ENCODE measurements at regions not wholly inside any gene's neighbourhood (a gene's known extent, or its start where the extent isn't known, plus 50 kb on each side); places are given as distances from the start of the nearest gene placed in this dataset.

- H3K27me3 Mint-ChIP-seq (ENCODE audit: low read depth): peaks cover 3% of the 10 kb centered on the region
- H3K27ac Mint-ChIP-seq (ENCODE audit: unreplicated experiment): no peak overlapping the region
- no peak for TF ChIP-seq CTCF (conservative IDR thresholded peaks at IDR 0.05)
- H3K4me1 Mint-ChIP-seq: peaks cover 21% of the 10 kb centered on the region
- H3K36me3 Mint-ChIP-seq (ENCODE audit: low read depth): no peaks in the 10 kb centered on the region
- H3K9me3 Mint-ChIP-seq: no peaks in the 10 kb centered on the region
- no peak overlapping the region for H3K4me3 Mint-ChIP-seq
- no peak for DNase-seq (ENCODE audit: low read depth, low spot score)
These were observed 528.1 kb downstream of the CDH26 start for GRCh38 chr20:60486315-60486714.

- Mint-ChIP-seq H3K27ac (ENCODE audit: unreplicated experiment) (no peak overlapping the region), H3K4me3 (no peak overlapping the region), H3K27me3 (ENCODE audit: low read depth) (peaks cover 3% of the 10 kb centered on the region), H3K9me3 (no peaks in the 10 kb centered on the region), H3K4me1 (peaks cover 24% of the 10 kb centered on the region), H3K36me3 (ENCODE audit: low read depth) (no peaks in the 10 kb centered on the region)
- no peak for DNase-seq (ENCODE audit: low read depth, low spot score)
- TF ChIP-seq CTCF (conservative IDR thresholded peaks at IDR 0.05): no peak
These were observed 528.7 kb downstream of the CDH26 start for GRCh38 chr20:60486937-60487336.

- Mint-ChIP-seq H3K4me1 (peaks cover 22% of the 10 kb centered on the region), H3K4me3 (no peak overlapping the region), H3K36me3 (ENCODE audit: low read depth) (no peaks in the 10 kb centered on the region), H3K27ac (ENCODE audit: unreplicated experiment) (no peak overlapping the region), H3K9me3 (no peaks in the 10 kb centered on the region), H3K27me3 (ENCODE audit: low read depth) (no peaks in the 10 kb centered on the region)
- no peak for DNase-seq (ENCODE audit: low read depth, low spot score)
- TF ChIP-seq CTCF (conservative IDR thresholded peaks at IDR 0.05): no peak
These were observed 532.2 kb downstream of the CDH26 start for GRCh38 chr20:60490217-60491050.

- H3K27me3 Mint-ChIP-seq (ENCODE audit: low read depth): no peaks in the 10 kb centered on the region
- H3K36me3 Mint-ChIP-seq (ENCODE audit: low read depth): no peaks in the 10 kb centered on the region
- no peak for DNase-seq (ENCODE audit: low read depth, low spot score)
- no peak for TF ChIP-seq CTCF (conservative IDR thresholded peaks at IDR 0.05)
- no peaks in the 10 kb centered on the region for H3K9me3 Mint-ChIP-seq
- no peak overlapping the region for H3K4me3 Mint-ChIP-seq
- H3K27ac Mint-ChIP-seq (ENCODE audit: unreplicated experiment): no peak overlapping the region
- H3K4me1 Mint-ChIP-seq: peaks cover 18% of the 10 kb centered on the region
These were observed 532.9 kb downstream of the CDH26 start for GRCh38 chr20:60491051-60491581.

GRCh38 chr20:60494476-60494875 lies 536.3 kb downstream of the CDH26 start:
- Mint-ChIP-seq H3K36me3 (ENCODE audit: low read depth) (no peaks in the 10 kb centered on the region), H3K4me3 (no peak overlapping the region), H3K9me3 (no peaks in the 10 kb centered on the region), H3K27ac (ENCODE audit: unreplicated experiment) (no peak overlapping the region), H3K4me1 (peaks cover 18% of the 10 kb centered on the region), H3K27me3 (ENCODE audit: low read depth) (peaks cover 2% of the 10 kb centered on the region)
- no peak for DNase-seq (ENCODE audit: low read depth, low spot score)
- TF ChIP-seq CTCF (conservative IDR thresholded peaks at IDR 0.05): no peak

Data from neural crest cell (in vitro differentiated cells).